HEK293 (cell line): ENCODE measurements at regions not wholly inside any gene's neighbourhood (a gene's known extent, or its start where the extent isn't known, plus 50 kb on each side); places are given as distances from the start of the nearest gene placed in this dataset.

Experiments
- CTCF ChIA-PET: fragments of 350-600 bp; formaldehyde crosslinking; extraction: SDS; loops from one replicate; lab custom pipeline; 2021; ENCODE audit warnings: antibody characterized with exemption; lab: Yijun Ruan, JAX
- POLR2A ChIA-PET: fragments of 300-600 bp; formaldehyde crosslinking; extraction: SDS; loops from one replicate; lab custom pipeline; 2020; ENCODE audit warnings: antibody characterized with exemption, inconsistent platforms; lab: Yijun Ruan, JAX
- H3K27ac ChIP-seq: fragments of 200-500 bp; sonication (Bioruptor generic); 2 replicates; pipeline ENCODE4 v1.5.1; 2014; ENCODE audit warnings: low read depth, low read length, control low read depth, inconsistent platforms; ENCODE audit errors: extremely low read depth
- H3K36me3 ChIP-seq, 2 experiments: fragments of 200-500 bp in 1 of 2; sonication (Bioruptor generic) in 1 of 2; 1 replicate in 1 of 2; 2 replicates in 1 of 2; pipeline ENCODE4 v1.5.1; 2014 to 2017; ENCODE audit warnings: inconsistent platforms in 2 of 2, low read length in 2 of 2; ENCODE audit not compliant: control insufficient read depth in 2 of 2, insufficient read depth in 1 of 2
- H3K4me1 ChIP-seq: fragments of 200-500 bp; sonication (Bioruptor generic); 2 replicates; pipeline ENCODE4 v1.5.1; 2014; ENCODE audit warnings: mild to moderate bottlenecking, low read length, inconsistent platforms; ENCODE audit not compliant: control insufficient read depth, insufficient read depth
- H3K4me3 ChIP-seq: 2 replicates; pipeline ENCODE4 v1.5.1; 2011; ENCODE audit warnings: low read depth, mild to moderate bottlenecking, control low read depth, low read length, moderate library complexity
- H3K9me3 ChIP-seq: fragments of 200-500 bp; sonication (Bioruptor generic); 2 replicates; pipeline ENCODE4 v1.5.1; 2014; ENCODE audit warnings: low read depth, low read length, inconsistent platforms; ENCODE audit not compliant: control insufficient read depth, insufficient read depth
- KLF7 ChIP-seq: fragments of 450-650 bp; formaldehyde crosslinking; IDR thresholded peaks from 2 replicates; pipeline ENCODE4 v1.5.1; 2016; ENCODE audit warnings: missing biosample characterization, missing genetic modification characterization, borderline replicate concordance
- TRIM28 ChIP-seq: IDR thresholded peaks from 2 replicates; pipeline ENCODE4 v1.6.1; 2011; ENCODE audit warnings: low read length, control low read depth, borderline replicate concordance
- ZNF132 ChIP-seq: fragments of 450-650 bp; formaldehyde crosslinking; IDR thresholded peaks from 2 replicates; pipeline ENCODE4 v1.5.1; 2017; ENCODE audit warnings: missing biosample characterization, missing genetic modification characterization, borderline replicate concordance
- ZNF133 ChIP-seq: fragments of 450-650 bp; formaldehyde crosslinking; IDR thresholded peaks from 2 replicates; pipeline ENCODE4 v1.5.1; 2016; ENCODE audit warnings: missing biosample characterization, missing genetic modification characterization
- ZNF155 ChIP-seq: fragments of 450-650 bp; formaldehyde crosslinking; IDR thresholded peaks from 2 replicates; pipeline ENCODE4 v1.5.1; 2016; ENCODE audit warnings: missing biosample characterization, missing genetic modification characterization
- ZNF335 ChIP-seq: fragments of 450-650 bp; formaldehyde crosslinking; conservative IDR thresholded peaks from 2 replicates; pipeline ENCODE4 v1.5.1; 2016; ENCODE audit warnings: missing biosample characterization, missing genetic modification characterization
- ZNF394 ChIP-seq: fragments of 450-650 bp; formaldehyde crosslinking; IDR thresholded peaks from 2 replicates; pipeline ENCODE4 v1.5.1; 2016; ENCODE audit warnings: missing biosample characterization, missing genetic modification characterization, mild to moderate bottlenecking, moderate library complexity, borderline replicate concordance
- ZNF548 ChIP-seq: fragments of 450-650 bp; formaldehyde crosslinking; IDR thresholded peaks from 2 replicates; pipeline ENCODE4 v1.5.1; 2016; ENCODE audit warnings: missing biosample characterization, missing genetic modification characterization
- ZNF610 ChIP-seq: fragments of 450-650 bp; formaldehyde crosslinking; IDR thresholded peaks from 2 replicates; pipeline ENCODE4 v1.5.1; 2016; ENCODE audit warnings: missing biosample characterization, missing genetic modification characterization, borderline replicate concordance
- ZNF768 ChIP-seq: fragments of 450-650 bp; formaldehyde crosslinking; IDR thresholded peaks from 2 replicates; pipeline ENCODE4 v1.5.1; 2018; ENCODE audit warnings: missing biosample characterization, mild to moderate bottlenecking, missing genetic modification characterization
- TF ChIP-seq, protein P1 (sequence below): fragments of 450-650 bp; formaldehyde crosslinking; IDR thresholded peaks from 2 replicates; pipeline ENCODE4 v1.5.1; 2017; ENCODE audit warnings: missing biosample characterization, missing genetic modification characterization
- TF ChIP-seq, protein P2 (sequence below): fragments of 450-650 bp; formaldehyde crosslinking; IDR thresholded peaks from 2 replicates; pipeline ENCODE4 v1.5.1; 2017; ENCODE audit warnings: missing biosample characterization, missing genetic modification characterization
- TF ChIP-seq, protein P3 (sequence below): fragments of 450-650 bp; formaldehyde crosslinking; IDR thresholded peaks from 2 replicates; pipeline ENCODE4 v1.5.1; 2016; ENCODE audit warnings: missing biosample characterization, missing genetic modification characterization
- TF ChIP-seq, protein P4 (sequence below): fragments of 450-650 bp; formaldehyde crosslinking; IDR thresholded peaks from 2 replicates; pipeline ENCODE4 v1.5.1; 2016; ENCODE audit warnings: missing biosample characterization, missing genetic modification characterization, borderline replicate concordance

DNA sequence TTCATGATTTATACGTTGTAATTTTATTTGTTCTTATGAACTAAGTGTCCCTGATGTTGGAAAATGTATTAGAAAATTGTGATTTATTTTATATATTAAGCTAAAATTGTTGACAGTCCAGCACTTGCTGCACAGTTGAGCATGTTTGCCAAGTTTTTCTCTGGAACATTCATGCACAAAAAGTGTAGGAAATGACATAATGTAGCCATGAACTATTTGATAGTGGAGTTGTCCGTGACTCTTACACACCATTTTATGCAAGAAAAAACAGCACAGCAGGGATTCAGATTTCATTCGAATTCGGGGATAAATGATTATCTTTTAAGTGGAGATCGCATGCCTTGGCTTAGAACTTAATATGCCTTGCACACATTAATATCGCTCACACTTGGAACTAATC lies 708.6 kb upstream of the WWC1 start:
- H3K4me3 ChIP-seq: no peak overlapping the region
- H3K36me3 ChIP-seq: no peaks in the 10 kb centered on the region
- H3K9me3 ChIP-seq: no peaks in the 10 kb centered on the region
- TF ChIP-seq ZNF394 (tag by site-specific recombination) (no peak), KLF7 (tag by site-specific recombination) (no peak), TRIM28 (no peak), ZNF132 (tag by site-specific recombination) (no peak), ZNF155 (tag by site-specific recombination) (no peak), ZNF610 (tag by site-specific recombination) (no peak), ZNF548 (no peak), ZNF768 (tag by site-specific recombination) (no peak)
- TF ChIP-seq, protein P1, sequence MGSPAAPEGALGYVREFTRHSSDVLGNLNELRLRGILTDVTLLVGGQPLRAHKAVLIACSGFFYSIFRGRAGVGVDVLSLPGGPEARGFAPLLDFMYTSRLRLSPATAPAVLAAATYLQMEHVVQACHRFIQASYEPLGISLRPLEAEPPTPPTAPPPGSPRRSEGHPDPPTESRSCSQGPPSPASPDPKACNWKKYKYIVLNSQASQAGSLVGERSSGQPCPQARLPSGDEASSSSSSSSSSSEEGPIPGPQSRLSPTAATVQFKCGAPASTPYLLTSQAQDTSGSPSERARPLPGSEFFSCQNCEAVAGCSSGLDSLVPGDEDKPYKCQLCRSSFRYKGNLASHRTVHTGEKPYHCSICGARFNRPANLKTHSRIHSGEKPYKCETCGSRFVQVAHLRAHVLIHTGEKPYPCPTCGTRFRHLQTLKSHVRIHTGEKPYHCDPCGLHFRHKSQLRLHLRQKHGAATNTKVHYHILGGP (tag by site-specific recombination): no peak
- TF ChIP-seq, protein P2, sequence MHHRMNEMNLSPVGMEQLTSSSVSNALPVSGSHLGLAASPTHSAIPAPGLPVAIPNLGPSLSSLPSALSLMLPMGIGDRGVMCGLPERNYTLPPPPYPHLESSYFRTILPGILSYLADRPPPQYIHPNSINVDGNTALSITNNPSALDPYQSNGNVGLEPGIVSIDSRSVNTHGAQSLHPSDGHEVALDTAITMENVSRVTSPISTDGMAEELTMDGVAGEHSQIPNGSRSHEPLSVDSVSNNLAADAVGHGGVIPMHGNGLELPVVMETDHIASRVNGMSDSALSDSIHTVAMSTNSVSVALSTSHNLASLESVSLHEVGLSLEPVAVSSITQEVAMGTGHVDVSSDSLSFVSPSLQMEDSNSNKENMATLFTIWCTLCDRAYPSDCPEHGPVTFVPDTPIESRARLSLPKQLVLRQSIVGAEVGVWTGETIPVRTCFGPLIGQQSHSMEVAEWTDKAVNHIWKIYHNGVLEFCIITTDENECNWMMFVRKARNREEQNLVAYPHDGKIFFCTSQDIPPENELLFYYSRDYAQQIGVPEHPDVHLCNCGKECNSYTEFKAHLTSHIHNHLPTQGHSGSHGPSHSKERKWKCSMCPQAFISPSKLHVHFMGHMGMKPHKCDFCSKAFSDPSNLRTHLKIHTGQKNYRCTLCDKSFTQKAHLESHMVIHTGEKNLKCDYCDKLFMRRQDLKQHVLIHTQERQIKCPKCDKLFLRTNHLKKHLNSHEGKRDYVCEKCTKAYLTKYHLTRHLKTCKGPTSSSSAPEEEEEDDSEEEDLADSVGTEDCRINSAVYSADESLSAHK (tag by site-specific recombination): no peak
- TF ChIP-seq, protein P3, sequence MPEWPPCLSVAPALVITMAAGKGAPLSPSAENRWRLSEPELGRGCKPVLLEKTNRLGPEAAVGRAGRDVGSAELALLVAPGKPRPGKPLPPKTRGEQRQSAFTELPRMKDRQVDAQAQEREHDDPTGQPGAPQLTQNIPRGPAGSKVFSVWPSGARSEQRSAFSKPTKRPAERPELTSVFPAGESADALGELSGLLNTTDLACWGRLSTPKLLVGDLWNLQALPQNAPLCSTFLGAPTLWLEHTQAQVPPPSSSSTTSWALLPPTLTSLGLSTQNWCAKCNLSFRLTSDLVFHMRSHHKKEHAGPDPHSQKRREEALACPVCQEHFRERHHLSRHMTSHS (tag by site-specific recombination): no peak
- TF ChIP-seq, protein P4, sequence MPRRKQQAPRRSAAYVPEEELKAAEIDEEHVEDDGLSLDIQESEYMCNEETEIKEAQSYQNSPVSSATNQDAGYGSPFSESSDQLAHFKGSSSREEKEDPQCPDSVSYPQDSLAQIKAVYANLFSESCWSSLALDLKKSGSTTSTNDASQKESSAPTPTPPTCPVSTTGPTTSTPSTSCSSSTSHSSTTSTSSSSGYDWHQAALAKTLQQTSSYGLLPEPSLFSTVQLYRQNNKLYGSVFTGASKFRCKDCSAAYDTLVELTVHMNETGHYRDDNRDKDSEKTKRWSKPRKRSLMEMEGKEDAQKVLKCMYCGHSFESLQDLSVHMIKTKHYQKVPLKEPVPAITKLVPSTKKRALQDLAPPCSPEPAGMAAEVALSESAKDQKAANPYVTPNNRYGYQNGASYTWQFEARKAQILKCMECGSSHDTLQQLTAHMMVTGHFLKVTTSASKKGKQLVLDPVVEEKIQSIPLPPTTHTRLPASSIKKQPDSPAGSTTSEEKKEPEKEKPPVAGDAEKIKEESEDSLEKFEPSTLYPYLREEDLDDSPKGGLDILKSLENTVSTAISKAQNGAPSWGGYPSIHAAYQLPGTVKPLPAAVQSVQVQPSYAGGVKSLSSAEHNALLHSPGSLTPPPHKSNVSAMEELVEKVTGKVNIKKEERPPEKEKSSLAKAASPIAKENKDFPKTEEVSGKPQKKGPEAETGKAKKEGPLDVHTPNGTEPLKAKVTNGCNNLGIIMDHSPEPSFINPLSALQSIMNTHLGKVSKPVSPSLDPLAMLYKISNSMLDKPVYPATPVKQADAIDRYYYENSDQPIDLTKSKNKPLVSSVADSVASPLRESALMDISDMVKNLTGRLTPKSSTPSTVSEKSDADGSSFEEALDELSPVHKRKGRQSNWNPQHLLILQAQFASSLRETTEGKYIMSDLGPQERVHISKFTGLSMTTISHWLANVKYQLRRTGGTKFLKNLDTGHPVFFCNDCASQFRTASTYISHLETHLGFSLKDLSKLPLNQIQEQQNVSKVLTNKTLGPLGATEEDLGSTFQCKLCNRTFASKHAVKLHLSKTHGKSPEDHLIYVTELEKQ (tag by site-specific recombination): no peak
- TF ChIP-seq, all 188 proteins: peak for 0
- POLR2A ChIA-PET: no interaction called here
- CTCF ChIA-PET: interaction anchor here (0.6 to 1.5 kb wide), 6 partner anchors 12 to 1519 kb away, joined by 3 to 6 read pairs (median 3); no protein-coding TSS in a partner anchor
- Histone ChIP-seq H3K4me1 (no peaks in the 10 kb centered on the region), H3K27ac (no peak overlapping the region)

DNA sequence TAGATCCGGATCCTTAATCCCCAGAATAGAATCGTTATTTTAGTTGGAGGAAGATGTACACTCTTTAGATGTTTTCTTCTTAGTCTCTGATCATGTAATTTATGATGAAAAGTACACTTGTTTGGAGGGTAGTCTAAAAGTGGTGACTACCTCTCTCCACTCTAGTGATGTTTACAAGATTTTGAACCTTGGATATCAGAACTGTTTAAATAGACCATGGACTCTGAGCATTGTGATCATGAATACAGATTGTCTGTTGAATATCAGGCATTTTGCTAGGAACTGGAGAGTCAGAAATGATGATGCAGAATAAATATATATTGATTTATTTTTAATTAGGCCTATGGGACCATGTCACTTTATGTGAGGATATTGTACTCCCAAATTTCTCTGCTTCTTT lies 706.3 kb upstream of the WWC1 start:
- POLR2A ChIA-PET: no interaction called here
- TF ChIP-seq ZNF133 (tag by site-specific recombination): no peak
- TF ChIP-seq ZNF335 (tag by site-specific recombination): no peak

More for the DNA sequence above, 706.3 kb upstream of the WWC1 start:
- Histone ChIP-seq H3K4me3 (no peak overlapping the region), H3K9me3 (no peaks in the 10 kb centered on the region), H3K27ac (no peak overlapping the region), H3K4me1 (no peaks in the 10 kb centered on the region), H3K36me3 (no peaks in the 10 kb centered on the region)
- CTCF ChIA-PET: interaction anchor here (0.6 to 0.7 kb wide), 2 partner anchors 139 to 178 kb away, joined by 4 read pairs; no protein-coding TSS in a partner anchor
